Limb (tissue), 2 donors: ENCODE measurements at regions not wholly inside any gene's neighbourhood (a gene's known extent, or its start where the extent isn't known, plus 50 kb on each side); places are given as distances from the start of the nearest gene placed in this dataset.

ENCODE experiments used
- DNase-seq, 2 donors: peaks; one replicate each; pipeline ENCODE4 v3.0.0-alpha.2; 2016; ENCODE audit errors: extremely low spot score in 2 of 2

- no peak for DNase-seq
Observed at GRCh38 chr7:7048213-7048612, 134.1 kb upstream of the C1GALT1 start.

GRCh38 chr7:7051206-7051877, 131.0 kb upstream of the C1GALT1 start:
- DNase-seq, result no peak

- DNase-seq, result no peak
Observed at GRCh38 chr7:7054252-7054830, 128.0 kb upstream of the C1GALT1 start.

DNA sequence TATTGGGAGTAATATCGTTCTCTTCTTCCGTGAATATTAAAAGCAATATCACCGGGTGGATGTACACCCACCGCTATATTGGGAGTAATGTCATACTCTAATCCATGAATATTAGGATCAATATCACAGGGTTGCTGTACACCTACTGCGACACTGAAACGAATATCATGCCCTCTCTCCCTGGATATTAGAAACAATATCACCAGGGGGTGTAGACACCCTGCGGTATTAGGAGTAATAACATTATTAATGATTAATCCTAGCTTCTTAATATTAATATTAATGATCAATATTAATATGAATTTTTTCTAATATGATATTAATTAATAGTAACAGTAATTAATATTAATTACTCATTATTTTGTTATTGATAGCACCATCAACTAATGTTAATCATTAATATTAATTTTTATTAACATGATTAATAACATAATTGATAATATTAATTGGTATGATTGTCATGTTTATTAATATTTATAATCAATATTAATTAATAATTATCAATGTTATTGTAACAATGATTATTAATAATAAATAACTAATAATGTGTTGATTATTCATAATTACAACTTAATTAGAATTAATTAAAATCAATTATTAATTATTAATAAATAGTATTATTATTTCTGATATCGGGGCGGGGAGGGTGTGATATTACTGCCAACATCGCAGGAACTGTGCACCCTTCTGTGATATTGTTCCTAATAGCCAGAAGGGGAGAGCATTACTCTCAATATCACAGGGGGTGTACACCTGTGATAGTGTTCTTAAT, 121.3 kb upstream of the C1GALT1 start:
- DNase-seq, result no peak

DNA sequence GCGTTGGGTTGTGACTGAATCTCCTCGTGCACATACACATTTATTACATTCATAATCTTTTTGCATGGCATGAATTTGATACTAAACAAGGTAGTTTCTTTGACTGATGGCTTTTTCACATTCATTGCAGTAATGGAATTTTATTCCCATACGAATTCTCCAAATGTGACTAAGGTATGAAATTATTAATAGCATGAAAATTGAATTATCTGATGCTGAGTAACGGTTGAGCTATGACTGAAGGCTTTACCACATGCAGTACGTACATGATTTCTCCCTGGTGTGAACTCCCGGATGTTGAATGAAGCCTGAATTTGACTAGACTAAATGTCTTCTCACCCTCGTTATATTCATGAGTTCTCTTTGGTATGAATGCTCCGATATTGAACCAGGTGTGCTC, 104.4 kb upstream of the C1GALT1 start:
- DNase-seq, result no peak

DNA sequence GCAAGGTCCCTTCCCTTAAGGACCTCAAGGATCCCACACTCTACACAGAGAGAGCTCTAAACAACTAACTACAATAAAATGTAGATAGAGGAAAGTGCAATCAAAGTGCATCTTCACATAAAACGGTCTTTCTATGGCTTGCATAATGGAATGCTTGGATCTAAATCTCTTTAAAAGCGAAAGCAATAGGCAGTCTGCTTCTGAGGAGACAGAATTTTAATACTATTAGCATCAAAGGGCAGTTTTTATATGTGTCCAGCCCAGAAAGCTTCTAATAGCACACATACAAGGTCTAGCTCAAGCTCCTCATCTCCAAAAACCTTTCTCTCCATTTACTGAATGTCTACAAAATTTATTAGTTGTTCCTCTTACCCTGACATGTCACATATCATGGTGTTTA, 101.5 kb upstream of the C1GALT1 start:
- DNase-seq, result no peak

DNA sequence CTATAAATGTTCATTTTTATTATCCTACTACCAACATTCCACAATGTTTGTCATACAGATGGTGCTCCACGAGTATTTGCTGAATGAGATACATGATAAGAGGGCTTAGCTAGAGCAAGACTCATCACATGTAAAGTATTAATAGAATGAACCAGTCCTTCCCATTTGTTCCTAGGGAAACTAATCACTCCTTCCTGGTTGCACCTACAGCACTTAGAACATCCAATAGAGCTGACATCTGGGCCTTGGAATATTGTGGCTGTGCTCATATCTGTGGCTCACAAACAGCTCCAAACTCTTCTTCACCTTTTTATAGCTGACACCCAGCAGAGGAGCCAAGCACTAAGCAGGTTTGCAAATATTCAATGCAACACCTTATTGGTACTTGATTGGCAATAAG, 91.9 kb upstream of the C1GALT1 start:
- no peak for DNase-seq

GRCh38 chr7:7098280-7098818, 84.0 kb upstream of the C1GALT1 start:
- no peak for DNase-seq

- DNase-seq, result peak; percentile 57 to 71
Observed at GRCh38 chr7:7099584-7100014, 82.7 kb upstream of the C1GALT1 start.

- no peak for DNase-seq
Observed at GRCh38 chr7:7100432-7100849, 81.9 kb upstream of the C1GALT1 start.

- no peak for DNase-seq
Observed at GRCh38 chr7:7102906-7103305, 79.4 kb upstream of the C1GALT1 start.

DNA sequence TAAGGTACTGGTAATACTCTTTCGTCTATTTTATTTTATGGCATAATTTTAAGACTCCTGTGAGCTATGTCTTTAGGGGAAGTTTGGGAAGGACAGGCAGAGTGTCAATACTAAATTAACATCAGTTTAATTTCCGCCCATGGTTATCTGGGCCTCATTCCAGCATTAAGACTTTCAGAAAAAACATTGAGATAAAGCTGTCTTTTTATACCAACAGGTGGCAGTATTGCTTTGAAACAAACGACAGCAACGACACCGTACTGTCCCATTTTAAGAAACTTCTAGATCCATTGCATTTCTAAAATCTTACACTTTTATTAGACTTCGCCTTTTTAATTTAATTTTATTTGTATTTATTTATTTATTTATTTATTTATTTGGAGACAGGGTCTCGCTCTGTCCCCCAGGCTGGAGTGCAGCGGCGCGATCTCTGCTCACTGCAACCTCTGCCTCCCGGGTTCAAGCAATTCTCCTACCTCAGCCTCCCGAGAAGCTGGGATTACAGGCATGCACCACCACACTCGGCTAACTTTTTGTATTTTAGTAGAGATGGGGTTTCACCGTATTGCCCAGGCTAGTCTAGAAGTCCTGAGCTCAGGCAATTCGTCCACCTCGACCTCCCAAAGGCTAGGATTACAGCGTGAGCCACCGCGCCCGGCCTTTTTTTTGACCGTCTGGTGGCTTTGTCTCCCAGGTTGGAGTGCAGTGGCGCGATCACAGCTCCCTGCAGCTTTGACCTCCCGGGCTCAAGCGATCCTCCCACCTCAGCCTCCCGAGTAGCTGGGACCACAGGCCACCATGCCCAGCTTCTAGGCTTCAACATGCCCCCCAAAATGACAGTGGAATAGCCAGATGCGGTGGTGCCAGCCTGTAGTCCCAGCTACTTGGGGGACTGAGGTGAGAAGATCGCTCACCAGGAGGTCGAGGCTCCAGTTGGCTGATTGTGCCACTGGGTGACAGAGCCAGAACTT, 78.7 kb upstream of the C1GALT1 start:
- DNase-seq, result peak in 1 of 2 donors; percentile 66

DNA sequence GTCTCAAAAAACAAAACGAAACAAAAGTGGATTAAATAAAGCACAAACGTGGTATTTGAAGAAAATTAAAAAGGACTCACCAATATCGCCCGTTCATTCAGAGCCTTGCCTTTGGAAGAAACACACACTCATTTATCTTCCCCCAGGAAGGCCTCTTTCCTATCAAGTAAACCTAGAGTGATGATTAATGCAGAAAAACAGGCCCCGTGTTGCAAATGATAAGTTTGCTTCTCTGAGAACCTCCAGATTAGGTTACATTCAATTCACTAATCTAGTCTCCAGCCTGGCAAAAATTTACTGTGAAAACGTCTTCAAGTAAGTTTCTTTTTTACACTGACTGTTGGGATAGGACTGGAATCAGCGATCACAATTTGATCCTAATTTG, 78.0 kb upstream of the C1GALT1 start:
- no peak for DNase-seq

- DNase-seq, result no peak
Observed at GRCh38 chr7:7104971-7105370, 77.4 kb upstream of the C1GALT1 start.

GRCh38 chr7:7105800-7106582, 76.4 kb upstream of the C1GALT1 start:
- DNase-seq, result no peak

- DNase-seq, result no peak
Observed at GRCh38 chr7:7108931-7109330, 73.4 kb upstream of the C1GALT1 start.

DNA sequence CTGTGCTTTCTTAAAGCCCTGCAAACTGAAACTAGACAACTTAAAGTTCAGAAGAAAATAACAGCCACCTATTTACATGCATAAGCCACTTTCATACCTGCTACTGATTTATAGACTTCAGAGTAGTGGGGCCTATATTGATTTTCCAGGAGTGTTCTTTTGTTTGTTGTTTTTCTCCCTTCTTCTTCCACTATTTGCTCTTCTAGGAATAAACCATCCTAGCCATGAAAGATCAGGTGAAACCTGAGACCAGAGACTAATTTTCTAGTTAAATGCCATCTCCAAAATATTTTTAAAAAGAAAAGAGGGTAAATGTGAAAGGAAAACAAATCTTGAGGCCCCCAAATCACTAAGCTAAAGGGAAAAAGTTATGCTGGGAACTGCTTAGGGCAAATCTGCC, 72.4 kb upstream of the C1GALT1 start:
- no peak for DNase-seq

DNA sequence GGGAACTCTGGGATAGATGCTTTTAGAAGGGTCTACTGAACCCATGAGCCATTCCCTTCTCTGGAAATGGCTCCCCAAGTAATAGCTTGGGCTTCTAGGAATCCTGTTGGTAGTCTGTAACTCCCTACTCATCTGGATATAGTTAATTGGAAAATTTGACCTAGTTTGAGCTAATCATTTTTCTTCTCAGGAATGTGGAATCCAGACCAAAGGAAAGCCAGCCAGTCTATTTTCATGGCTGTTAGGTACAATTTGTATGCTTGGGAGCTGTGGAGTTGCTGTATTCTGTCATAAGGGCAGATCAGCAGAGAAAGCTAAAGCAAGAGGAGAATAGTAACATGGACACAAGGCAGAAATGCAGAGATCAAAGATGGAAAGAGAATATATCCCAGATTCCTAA, 71.6 kb upstream of the C1GALT1 start:
- no peak for DNase-seq

DNA sequence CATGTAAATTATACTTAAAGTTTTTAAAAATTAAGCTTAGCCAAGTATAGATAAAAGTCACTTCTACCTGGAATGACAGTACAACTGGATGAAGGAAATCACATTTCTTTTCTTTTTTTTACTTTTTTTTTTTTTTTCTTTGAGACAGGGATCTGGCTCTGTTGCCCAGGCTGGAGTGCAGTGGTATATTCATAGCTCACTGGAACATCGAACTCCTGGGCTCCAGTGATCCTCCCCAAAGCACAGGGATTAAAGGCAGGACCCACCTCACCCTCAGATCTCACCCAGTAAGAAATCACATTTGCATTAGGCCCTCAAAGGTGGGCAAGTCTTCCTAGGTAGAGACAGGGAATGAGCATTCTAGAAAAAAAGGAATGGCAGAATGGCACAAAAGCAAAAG, 69.5 kb upstream of the C1GALT1 start:
- DNase-seq, result no peak

DNA sequence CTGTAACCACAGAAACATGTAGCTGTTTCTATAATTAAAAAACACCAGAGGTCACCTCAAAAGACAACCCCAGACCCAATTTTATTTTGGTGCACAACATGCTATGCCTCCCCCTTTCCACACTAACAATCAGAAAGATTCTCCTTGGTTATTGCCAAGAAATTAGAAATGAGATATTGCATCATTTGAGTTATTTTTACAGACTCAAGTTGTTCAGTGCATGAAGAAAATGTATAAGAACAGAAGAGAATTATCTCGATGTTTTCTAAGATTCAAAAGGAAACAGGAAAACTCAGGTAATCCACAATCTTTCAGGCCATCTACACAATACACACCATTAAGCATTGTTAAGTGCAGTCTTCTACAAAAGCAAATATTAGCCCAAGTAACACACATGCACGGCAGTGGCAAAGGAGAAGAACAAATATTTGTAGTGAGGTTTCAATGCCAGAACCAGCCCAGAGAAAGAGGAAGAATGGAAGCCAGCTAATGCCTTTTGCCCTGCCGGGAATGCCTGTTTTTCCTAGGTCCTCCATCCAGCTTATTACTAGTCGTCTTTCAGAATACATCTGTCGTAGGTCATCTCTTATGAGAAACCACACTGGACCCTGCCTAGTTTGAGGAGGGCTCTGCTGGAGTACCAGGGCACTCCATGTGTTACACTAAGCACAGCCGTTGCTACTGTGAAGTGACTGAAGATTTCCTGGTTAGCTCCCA, 67.6 kb upstream of the C1GALT1 start:
- no peak for DNase-seq
